C4-2B (cell line): ENCODE measurements at regions not wholly inside any gene's neighbourhood (a gene's known extent, or its start where the extent isn't known, plus 50 kb on each side); places are given as distances from the start of the nearest gene placed in this dataset.

ENCODE experiments used
- ZFX ChIP-seq: fragments of 450-650 bp; IDR thresholded peaks from 2 replicates; pipeline ENCODE4 v1.6.1; 2017
- TF ChIP-seq, protein P1 (sequence below): fragments of 450-650 bp; conservative IDR thresholded peaks from 2 replicates; pipeline ENCODE4 v1.5.1; 2017; ENCODE audit warnings: mild to moderate bottlenecking

DNA sequence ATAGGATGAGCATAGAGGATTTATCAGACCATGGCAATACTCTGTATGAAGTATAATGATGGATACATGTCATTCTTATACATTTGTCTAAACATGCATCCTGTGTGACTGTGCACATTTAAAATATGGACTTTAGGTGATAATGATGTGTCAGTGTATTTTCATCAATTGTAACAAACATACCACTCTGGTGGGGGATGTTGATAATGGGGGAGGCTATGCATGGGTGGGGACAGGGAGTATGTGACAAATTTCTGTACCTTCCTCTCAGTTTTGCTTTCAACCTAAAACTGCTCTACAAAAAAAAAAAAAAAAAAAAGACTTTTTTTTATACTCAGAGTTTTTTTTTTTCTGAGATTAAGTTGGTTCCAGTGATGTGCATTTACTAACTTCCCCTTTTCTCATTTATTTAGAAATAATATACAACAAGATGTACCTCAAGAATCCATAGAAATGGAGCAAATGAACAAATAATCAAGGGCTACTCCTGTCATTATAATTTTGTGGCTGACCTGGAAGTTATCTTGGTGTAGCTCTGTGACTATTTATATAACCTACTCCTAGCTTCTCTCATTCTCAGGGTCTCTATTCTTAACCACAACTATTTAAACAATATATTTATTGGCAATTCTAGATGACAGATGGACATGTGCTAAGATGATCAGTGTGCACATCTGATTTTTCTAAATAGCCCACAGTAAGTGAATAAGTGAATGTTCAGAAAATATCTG lies 108.9 kb upstream of the ITGA4 start:
- TF ChIP-seq, protein P1, sequence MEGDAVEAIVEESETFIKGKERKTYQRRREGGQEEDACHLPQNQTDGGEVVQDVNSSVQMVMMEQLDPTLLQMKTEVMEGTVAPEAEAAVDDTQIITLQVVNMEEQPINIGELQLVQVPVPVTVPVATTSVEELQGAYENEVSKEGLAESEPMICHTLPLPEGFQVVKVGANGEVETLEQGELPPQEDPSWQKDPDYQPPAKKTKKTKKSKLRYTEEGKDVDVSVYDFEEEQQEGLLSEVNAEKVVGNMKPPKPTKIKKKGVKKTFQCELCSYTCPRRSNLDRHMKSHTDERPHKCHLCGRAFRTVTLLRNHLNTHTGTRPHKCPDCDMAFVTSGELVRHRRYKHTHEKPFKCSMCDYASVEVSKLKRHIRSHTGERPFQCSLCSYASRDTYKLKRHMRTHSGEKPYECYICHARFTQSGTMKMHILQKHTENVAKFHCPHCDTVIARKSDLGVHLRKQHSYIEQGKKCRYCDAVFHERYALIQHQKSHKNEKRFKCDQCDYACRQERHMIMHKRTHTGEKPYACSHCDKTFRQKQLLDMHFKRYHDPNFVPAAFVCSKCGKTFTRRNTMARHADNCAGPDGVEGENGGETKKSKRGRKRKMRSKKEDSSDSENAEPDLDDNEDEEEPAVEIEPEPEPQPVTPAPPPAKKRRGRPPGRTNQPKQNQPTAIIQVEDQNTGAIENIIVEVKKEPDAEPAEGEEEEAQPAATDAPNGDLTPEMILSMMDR, result no peak
- no peak for TF ChIP-seq ZFX
